ENCODE measurements at regions not wholly inside any gene's neighbourhood (a gene's known extent, or its start where the extent isn't known, plus 50 kb on each side); places are given as distances from the start of the nearest gene placed in this dataset.

DNA sequence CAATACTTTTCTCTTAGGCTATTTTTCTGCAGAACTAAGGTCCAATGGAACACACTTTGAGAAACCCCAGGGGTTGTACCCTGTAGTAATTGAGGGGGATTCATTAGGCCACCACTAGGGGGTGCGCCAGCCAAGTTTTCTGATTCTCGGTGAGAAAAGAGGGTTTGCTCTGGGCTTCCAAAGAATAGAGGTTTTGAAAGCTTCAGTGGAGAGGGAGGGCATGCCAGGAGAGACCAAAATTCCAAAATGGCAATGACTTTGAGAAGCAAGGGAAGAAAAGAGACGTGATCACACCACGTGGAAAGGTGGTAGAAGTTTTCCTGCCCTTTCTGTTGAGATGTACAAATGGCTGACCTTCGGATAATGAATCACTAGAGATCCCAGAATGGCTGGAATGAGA lies 323.3 kb downstream of the RPS6KC1 start:
- CTCF ChIA-PET: interaction anchor here (1.3 kb wide), 1 partner anchor 954 kb away, joined by 3 read pairs; no protein-coding TSS in a partner anchor

DNA sequence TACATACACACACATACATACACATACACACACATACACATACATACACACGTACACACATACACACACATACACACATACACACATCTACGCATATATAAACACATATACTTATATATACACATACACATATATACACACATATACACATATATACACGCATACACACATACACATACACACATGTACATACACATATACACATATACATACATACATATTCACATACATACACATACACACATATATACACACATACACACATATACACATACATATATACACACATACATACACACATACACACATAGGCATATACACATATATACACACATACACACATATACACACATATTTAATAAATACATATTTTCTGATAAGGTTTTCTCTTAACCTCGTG lies 324.0 kb downstream of the RPS6KC1 start:
- H3K27me3 Mint-ChIP-seq: no peaks in the 10 kb centered on the region
- no peak for TF ChIP-seq EZH2 (IDR thresholded peaks at IDR 0.05; ENCODE audit: borderline replicate concordance, insufficient read depth, low read depth, low read length, poor library complexity, severe bottlenecking)
- TF ChIP-seq, protein P1, sequence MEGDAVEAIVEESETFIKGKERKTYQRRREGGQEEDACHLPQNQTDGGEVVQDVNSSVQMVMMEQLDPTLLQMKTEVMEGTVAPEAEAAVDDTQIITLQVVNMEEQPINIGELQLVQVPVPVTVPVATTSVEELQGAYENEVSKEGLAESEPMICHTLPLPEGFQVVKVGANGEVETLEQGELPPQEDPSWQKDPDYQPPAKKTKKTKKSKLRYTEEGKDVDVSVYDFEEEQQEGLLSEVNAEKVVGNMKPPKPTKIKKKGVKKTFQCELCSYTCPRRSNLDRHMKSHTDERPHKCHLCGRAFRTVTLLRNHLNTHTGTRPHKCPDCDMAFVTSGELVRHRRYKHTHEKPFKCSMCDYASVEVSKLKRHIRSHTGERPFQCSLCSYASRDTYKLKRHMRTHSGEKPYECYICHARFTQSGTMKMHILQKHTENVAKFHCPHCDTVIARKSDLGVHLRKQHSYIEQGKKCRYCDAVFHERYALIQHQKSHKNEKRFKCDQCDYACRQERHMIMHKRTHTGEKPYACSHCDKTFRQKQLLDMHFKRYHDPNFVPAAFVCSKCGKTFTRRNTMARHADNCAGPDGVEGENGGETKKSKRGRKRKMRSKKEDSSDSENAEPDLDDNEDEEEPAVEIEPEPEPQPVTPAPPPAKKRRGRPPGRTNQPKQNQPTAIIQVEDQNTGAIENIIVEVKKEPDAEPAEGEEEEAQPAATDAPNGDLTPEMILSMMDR (IDR thresholded peaks at IDR 0.05): no peak
- POLR2A ChIA-PET: no interaction called here
- WGBS (ENCODE audit: insufficient coverage): 100% methylated on average over 3 of the region's 4 CpGs
- no peaks in the 10 kb centered on the region for H3K4me1 ChIP-seq (ENCODE audit: control insufficient read depth in 2 of 2, insufficient read depth in 2 of 2, low read length in 2 of 2)
- intact Hi-C loops (cut with micrococcal nuclease): no loop called here
- H3K27ac Mint-ChIP-seq: no peak overlapping the region
- no peak overlapping the region for H3K4me3 ChIP-seq (ENCODE audit: control extremely low read depth in 1 of 5, extremely low read depth in 1 of 5, insufficient read depth in 1 of 5, low read depth in 2 of 5, low read length in 4 of 5)
- H3K9me3 Mint-ChIP-seq (ENCODE audit: insufficient read depth): no peaks in the 10 kb centered on the region
- no peaks in the 10 kb centered on the region for H3K4me1 Mint-ChIP-seq
- DNase-seq: no peak
- CTCF ChIA-PET: no interaction called here
- H3K79me2 ChIP-seq (ENCODE audit: control insufficient read depth, insufficient read depth, low read length): no peaks in the 10 kb centered on the region
- H3K9me3 ChIP-seq (ENCODE audit: control extremely low read depth in 1 of 3, control insufficient read depth in 2 of 3, insufficient read depth in 1 of 3, low read length in 2 of 3): no peaks in the 10 kb centered on the region
- no peak overlapping the region for H3K4me3 Mint-ChIP-seq
- no peak overlapping the region for H2AFZ ChIP-seq (ENCODE audit: insufficient read depth, low read depth, low read length, poor library complexity, severe bottlenecking)
- no peaks in the 10 kb centered on the region for H4K20me1 ChIP-seq (ENCODE audit: control insufficient read depth, insufficient read depth, low read length, poor library complexity, severe bottlenecking)
- H3K4me2 ChIP-seq (replicated peaks; ENCODE audit: low read depth, low read length, poor library complexity, severe bottlenecking): no peak overlapping the region
- no peak for ATAC-seq (ENCODE audit: low read depth)
- H3K36me3 ChIP-seq (replicated peaks in 1 of 2; ENCODE audit: control extremely low read depth in 1 of 2, control insufficient read depth in 1 of 2, extremely low read depth in 1 of 2, insufficient read depth in 2 of 2, low read length in 1 of 2): no peaks in the 10 kb centered on the region
- no peak overlapping the region for H3K27ac ChIP-seq (ENCODE audit: low read length in 2 of 2)
- H3K27me3 ChIP-seq (replicated peaks in 1 of 4; ENCODE audit: control extremely low read depth in 1 of 4, control insufficient read depth in 3 of 4, insufficient read depth in 4 of 4, low read length in 3 of 4): no peaks in the 10 kb centered on the region
- H3K9ac ChIP-seq (ENCODE audit: low read length): no peak overlapping the region

More for the DNA sequence above, 323.3 kb downstream of the RPS6KC1 start:
- H3K79me2 ChIP-seq (ENCODE audit: control insufficient read depth, insufficient read depth, low read length): no peaks in the 10 kb centered on the region
- no peak overlapping the region for H2AFZ ChIP-seq (ENCODE audit: insufficient read depth, low read depth, low read length, poor library complexity, severe bottlenecking)
- no peaks in the 10 kb centered on the region for H3K27me3 ChIP-seq (replicated peaks in 1 of 4; ENCODE audit: control extremely low read depth in 1 of 4, control insufficient read depth in 3 of 4, insufficient read depth in 4 of 4, low read length in 3 of 4)
- no peak overlapping the region for H3K27ac ChIP-seq (ENCODE audit: low read length in 2 of 2)
- Mint-ChIP-seq H3K4me3 (no peak overlapping the region), H3K9me3 (ENCODE audit: insufficient read depth) (no peaks in the 10 kb centered on the region), H3K27ac (no peak overlapping the region), H3K4me1 (no peaks in the 10 kb centered on the region), H3K27me3 (no peaks in the 10 kb centered on the region)
- H3K9ac ChIP-seq (ENCODE audit: low read length): no peak overlapping the region
- H3K36me3 ChIP-seq (replicated peaks in 1 of 2; ENCODE audit: control extremely low read depth in 1 of 2, control insufficient read depth in 1 of 2, extremely low read depth in 1 of 2, insufficient read depth in 2 of 2, low read length in 1 of 2): no peaks in the 10 kb centered on the region
- intact Hi-C loops (cut with micrococcal nuclease): no loop called here
- ATAC-seq (ENCODE audit: low read depth) (no peak), DNase-seq (peak; percentile 14)
- POLR2A ChIA-PET: no interaction called here
- WGBS (ENCODE audit: insufficient coverage): 24% methylated on average over 5 of the region's 5 CpGs
- no peaks in the 10 kb centered on the region for H3K4me1 ChIP-seq (ENCODE audit: control insufficient read depth in 2 of 2, insufficient read depth in 2 of 2, low read length in 2 of 2)
- H4K20me1 ChIP-seq (ENCODE audit: control insufficient read depth, insufficient read depth, low read length, poor library complexity, severe bottlenecking): no peaks in the 10 kb centered on the region
- no peak overlapping the region for H3K4me3 ChIP-seq (ENCODE audit: control extremely low read depth in 1 of 5, extremely low read depth in 1 of 5, insufficient read depth in 1 of 5, low read depth in 2 of 5, low read length in 4 of 5)
- TF ChIP-seq, protein P1 (IDR thresholded peaks at IDR 0.05): peak; percentile 82
- TF ChIP-seq EZH2 (IDR thresholded peaks at IDR 0.05; ENCODE audit: borderline replicate concordance, insufficient read depth, low read depth, low read length, poor library complexity, severe bottlenecking): no peak
- peaks cover 0 to 3% (median 0%) of the 10 kb centered on the region in 3 donors for H3K9me3 ChIP-seq (ENCODE audit: control extremely low read depth in 1 of 3, control insufficient read depth in 2 of 3, insufficient read depth in 1 of 3, low read length in 2 of 3)
- H3K4me2 ChIP-seq (replicated peaks; ENCODE audit: low read depth, low read length, poor library complexity, severe bottlenecking): no peak overlapping the region

Data from B cell (primary cell).